Gastrocnemius medialis (tissue), 4 donors: ENCODE measurements at regions not wholly inside any gene's neighbourhood (a gene's known extent, or its start where the extent isn't known, plus 50 kb on each side); places are given as distances from the start of the nearest gene placed in this dataset.

Experiments used
- CTCF ChIP-seq, 5 experiments: fragments of 450-650 bp in 3 of 5; fragments of 200-600 bp in 2 of 5; sonication (generic) in 2 of 5; IDR thresholded peaks in 4 of 5; conservative IDR thresholded peaks in 1 of 5; 1 replicate in 4 of 5; 2 replicates in 1 of 5; pipeline ENCODE4 v1.5.1; 2016 to 2019; ENCODE audit warnings: antibody characterized with exemption in 5 of 5, mild to moderate bottlenecking in 3 of 5, moderate library complexity in 3 of 5
- POLR2A ChIP-seq, 2 donors: fragments of 450-650 bp; IDR thresholded peaks; one replicate each; pipeline ENCODE4 v1.6.1; 2017; ENCODE audit warnings: antibody characterized with exemption in 2 of 2, mild to moderate bottlenecking in 2 of 2, moderate library complexity in 2 of 2

GRCh38 chr5:89904442-89904841, 505.1 kb downstream of the CETN3 start:
- TF ChIP-seq POLR2A (IDR thresholded peaks at IDR 0.05) (no peak), CTCF (IDR thresholded peaks at IDR 0.05 in 4 of 5, conservative IDR thresholded peaks at IDR 0.05 in 1 of 5) (no peak)
